SK-N-SH (cell line): ENCODE measurements at regions not wholly inside any gene's neighbourhood (a gene's known extent, or its start where the extent isn't known, plus 50 kb on each side); places are given as distances from the start of the nearest gene placed in this dataset.

Source experiments
- CTCF ChIA-PET: fragments of 300-600, 350-600 bp; formaldehyde crosslinking; extraction: SDS; loops from one replicate; lab custom pipeline; 2021; lab: Yijun Ruan, JAX
- POLR2A ChIA-PET: fragments of 350-600 bp; sonication (Branson Sonifier 250); formaldehyde crosslinking; extraction: SDS; loops from one replicate; lab custom pipeline; 2020; ENCODE audit warnings: antibody characterized with exemption, inconsistent platforms; lab: Yijun Ruan, JAX
- DNase-seq: peaks from one replicate; pipeline ENCODE4 v3.0.0; 2012
- H2AFZ ChIP-seq: fragments of 200-600 bp; sonication (generic); 2 replicates; pipeline ENCODE4 v1.8.1; 2016; ENCODE audit warnings: antibody characterized with exemption, mild to moderate bottlenecking, low read depth
- H3F3A ChIP-seq: fragments of 200-600 bp; sonication (generic); replicated peaks from 2 replicates; pipeline ENCODE3; 2016; ENCODE audit warnings: antibody characterized with exemption, mild to moderate bottlenecking; ENCODE audit not compliant: insufficient read depth
- H3K27ac ChIP-seq, 2 experiments: fragments of 200-500 bp in 1 of 2; fragments of 200-600 bp in 1 of 2; sonication (Bioruptor generic) in 1 of 2; sonication (generic), shearing (Covaris generic) in 1 of 2; 2 replicates each; pipeline versions ENCODE4 v1.5.1 to v1.6.1; 2014 to 2016; ENCODE audit warnings: low read depth in 2 of 2, inconsistent platforms in 1 of 2, low read length in 1 of 2, mild to moderate bottlenecking in 1 of 2, mixed read lengths in 1 of 2
- H3K27me3 ChIP-seq: fragments of 200-600 bp; sonication (generic), shearing (Covaris generic); 2 replicates; pipeline ENCODE4 v1.6.1; 2016; ENCODE audit warnings: mixed run types; ENCODE audit not compliant: insufficient read depth
- H3K36me3 ChIP-seq, 2 experiments: fragments of 200-500 bp in 1 of 2; fragments of 200-600 bp in 1 of 2; sonication (Bioruptor generic) in 1 of 2; sonication (generic) in 1 of 2; replicated peaks in 1 of 2; 2 replicates each; pipeline versions ENCODE3 to v1.5.1; 2014 to 2016; ENCODE audit warnings: low read length in 1 of 2, mild to moderate bottlenecking in 1 of 2; ENCODE audit not compliant: insufficient read depth in 2 of 2, control insufficient read depth in 1 of 2
- H3K4me1 ChIP-seq, 2 experiments: fragments of 200-500 bp in 1 of 2; fragments of 200-600 bp in 1 of 2; sonication (Bioruptor generic) in 1 of 2; sonication (generic), shearing (Covaris generic) in 1 of 2; 2 replicates each; pipeline versions ENCODE4 v1.5.1 to v1.6.1; 2014 to 2016; ENCODE audit warnings: low read depth in 1 of 2, low read length in 1 of 2, mixed run types in 1 of 2; ENCODE audit not compliant: insufficient read depth in 2 of 2, control insufficient read depth in 1 of 2
- H3K4me2 ChIP-seq: fragments of 200-600 bp; sonication (generic), shearing (Covaris generic); 2 replicates; pipeline ENCODE4 v1.6.1; 2017; ENCODE audit warnings: mixed run types
- H3K4me3 ChIP-seq, 2 experiments: fragments of 200-500 bp in 1 of 2; fragments of 200-600 bp in 1 of 2; sonication (Bioruptor generic) in 1 of 2; sonication (generic), shearing (Covaris generic) in 1 of 2; 2 replicates each; pipeline versions ENCODE4 v1.5.1 to v1.8.1; 2014 to 2016; ENCODE audit warnings: low read depth in 2 of 2, inconsistent platforms in 1 of 2, low read length in 1 of 2, mild to moderate bottlenecking in 1 of 2, mixed read lengths in 1 of 2, moderate library complexity in 1 of 2
- H3K79me2 ChIP-seq: fragments of 200-600 bp; sonication (generic); 2 replicates; pipeline ENCODE4 v1.8.1; 2017; ENCODE audit warnings: mild to moderate bottlenecking; ENCODE audit not compliant: insufficient read depth
- H3K9ac ChIP-seq: fragments of 200-600 bp; sonication (generic); 2 replicates; pipeline ENCODE4 v1.6.1; 2017; ENCODE audit warnings: mixed run types
- H3K9me2 ChIP-seq: fragments of 200-600 bp; sonication (generic); 2 replicates; pipeline ENCODE4 v1.6.1; 2017; ENCODE audit warnings: mixed run types
- H3K9me3 ChIP-seq: fragments of 200-600 bp; sonication (generic); 2 replicates; pipeline ENCODE4 v1.6.1; 2017; ENCODE audit warnings: mixed run types, mild to moderate bottlenecking, moderate library complexity
- H4K20me1 ChIP-seq: fragments of 200-600 bp; sonication (generic); 2 replicates; pipeline ENCODE4 v1.6.1; 2017; ENCODE audit warnings: mild to moderate bottlenecking, mixed run types; ENCODE audit not compliant: insufficient read depth
- CHD2 ChIP-seq: fragments of 150-350 bp; IDR thresholded peaks from 2 replicates; pipeline ENCODE4 v1.6.1; 2018; ENCODE audit warnings: low read length; ENCODE audit not compliant: partially characterized antibody
- ELF1 ChIP-seq: IDR thresholded peaks from 2 replicates; pipeline ENCODE4 v1.4.0; 2012
- EP300 ChIP-seq, 2 experiments: IDR thresholded peaks; 2 replicates each; pipeline versions ENCODE4 v1.4.0 to v1.6.1; 2012; ENCODE audit warnings: borderline replicate concordance in 1 of 2, low read depth in 1 of 2, low read length in 1 of 2
- EZH2phosphoT487 ChIP-seq: fragments of 200-600 bp; sonication (generic); IDR thresholded peaks from 2 replicates; pipeline ENCODE4 v1.6.1; 2017; ENCODE audit warnings: low read depth, mixed run types, mild to moderate bottlenecking, antibody characterized with exemption, moderate library complexity, borderline replicate concordance
- FOSL2 ChIP-seq: IDR thresholded peaks from 2 replicates; pipeline ENCODE4 v1.4.0; 2012; ENCODE audit warnings: low read depth, mild to moderate bottlenecking, moderate library complexity, borderline replicate concordance
- FOXJ3 ChIP-seq: sonication (generic); formaldehyde crosslinking; IDR thresholded peaks from 2 replicates; pipeline ENCODE4 v1.5.1; 2020; ENCODE audit warnings: mild to moderate bottlenecking, missing genetic modification reagents
- FOXM1 ChIP-seq: IDR thresholded peaks from 2 replicates; pipeline ENCODE4 v1.4.0; 2012; ENCODE audit warnings: low read depth, mild to moderate bottlenecking
- GATA2 ChIP-seq: sonication (generic); formaldehyde crosslinking; IDR thresholded peaks from 2 replicates; pipeline ENCODE4 v1.5.0; 2020; ENCODE audit warnings: mild to moderate bottlenecking, missing genetic modification reagents
- JUND ChIP-seq: IDR thresholded peaks from 2 replicates; pipeline ENCODE4 v1.4.0; 2012
- MEF2A ChIP-seq: IDR thresholded peaks from 2 replicates; pipeline ENCODE4 v1.4.0; 2012; ENCODE audit warnings: low read depth, borderline replicate concordance
- NFIC ChIP-seq: IDR thresholded peaks from 2 replicates; pipeline ENCODE4 v1.4.0; 2012; ENCODE audit warnings: borderline replicate concordance
- NRF1 ChIP-seq: IDR thresholded peaks from 2 replicates; pipeline ENCODE4 v1.6.1; 2012; ENCODE audit warnings: low read depth, mild to moderate bottlenecking, low read length
- POLR2AphosphoS5 ChIP-seq: IDR thresholded peaks from 2 replicates; pipeline ENCODE4 v1.6.1; 2012; ENCODE audit warnings: low read depth, low read length
- RAD21 ChIP-seq: IDR thresholded peaks from 2 replicates; pipeline ENCODE4 v1.6.1; 2012; ENCODE audit warnings: mild to moderate bottlenecking, low read length
- SIN3A ChIP-seq: IDR thresholded peaks from 2 replicates; pipeline ENCODE4 v1.6.1; 2012; ENCODE audit warnings: low read depth, mild to moderate bottlenecking, low read length, moderate library complexity, borderline replicate concordance
- SMC3 ChIP-seq: IDR thresholded peaks from 2 replicates; pipeline ENCODE4 v1.6.1; 2012; ENCODE audit warnings: low read depth, low read length, improper control_type of control experiment
- TAF1 ChIP-seq: IDR thresholded peaks from 2 replicates; pipeline ENCODE4 v1.6.1; 2012; ENCODE audit warnings: low read depth, mild to moderate bottlenecking, low read length, moderate library complexity, borderline replicate concordance
- TCF12 ChIP-seq: IDR thresholded peaks from 2 replicates; pipeline ENCODE4 v1.4.0; 2012
- YY1 ChIP-seq: IDR thresholded peaks from 2 replicates; pipeline ENCODE4 v1.4.0; 2012; ENCODE audit warnings: low read depth, mild to moderate bottlenecking
- TF ChIP-seq, protein P1 (sequence below): fragments of 150-350 bp; IDR thresholded peaks from 2 replicates; pipeline ENCODE4 v1.6.1; 2016; ENCODE audit warnings: mild to moderate bottlenecking, low read depth, low read length
- TF ChIP-seq, protein P2 (sequence below): IDR thresholded peaks from 2 replicates; pipeline ENCODE4 v1.4.0; 2012; ENCODE audit warnings: low read depth
- TF ChIP-seq, protein P3 (sequence below): fragments of 150-350 bp; IDR thresholded peaks from 2 replicates; pipeline ENCODE4 v1.6.1; 2017; ENCODE audit warnings: antibody characterized with exemption, low read length, low read depth, borderline replicate concordance
- TF ChIP-seq, protein P4 (sequence below): IDR thresholded peaks from 2 replicates; pipeline ENCODE4 v1.4.0; 2012; ENCODE audit warnings: low read depth, borderline replicate concordance
- TF ChIP-seq, protein P5 (sequence below): IDR thresholded peaks from 2 replicates; pipeline ENCODE4; 2012

DNA sequence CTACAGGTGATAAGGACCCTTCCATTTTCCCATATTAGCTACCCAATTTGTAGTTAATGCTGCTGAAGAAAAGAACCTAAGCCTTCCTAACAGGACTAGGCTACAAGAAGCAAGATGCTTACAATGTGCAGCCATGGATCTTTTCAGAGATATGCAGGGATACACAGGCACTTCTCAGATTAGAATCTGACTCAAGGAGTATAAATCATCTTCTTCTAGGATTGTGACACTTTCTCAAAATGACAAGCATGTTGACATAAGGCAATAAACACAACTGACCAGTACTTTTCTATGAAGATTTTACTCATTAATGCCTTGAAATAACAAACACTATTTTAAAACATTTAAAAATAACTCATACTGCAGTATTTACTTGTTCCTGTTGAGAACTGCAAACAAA, 127.9 kb upstream of the ACVR2A start:
- Histone ChIP-seq H3K79me2 (no peaks in the 10 kb centered on the region), H3K4me3 (no peak overlapping the region), H3F3A (no peaks in the 10 kb centered on the region), H3K4me2 (no peak overlapping the region), H4K20me1 (no peaks in the 10 kb centered on the region), H3K9ac (no peak overlapping the region), H3K4me1 (no peaks in the 10 kb centered on the region), H3K36me3 (no peaks in the 10 kb centered on the region), H3K9me2 (no peaks in the 10 kb centered on the region), H3K9me3 (no peaks in the 10 kb centered on the region), H3K27ac (no peak overlapping the region), H2AFZ (no peak overlapping the region), H3K27me3 (no peaks in the 10 kb centered on the region)
- ChIA-PET POLR2A (no interaction called here), CTCF (no interaction called here)
- TF ChIP-seq, protein P1, sequence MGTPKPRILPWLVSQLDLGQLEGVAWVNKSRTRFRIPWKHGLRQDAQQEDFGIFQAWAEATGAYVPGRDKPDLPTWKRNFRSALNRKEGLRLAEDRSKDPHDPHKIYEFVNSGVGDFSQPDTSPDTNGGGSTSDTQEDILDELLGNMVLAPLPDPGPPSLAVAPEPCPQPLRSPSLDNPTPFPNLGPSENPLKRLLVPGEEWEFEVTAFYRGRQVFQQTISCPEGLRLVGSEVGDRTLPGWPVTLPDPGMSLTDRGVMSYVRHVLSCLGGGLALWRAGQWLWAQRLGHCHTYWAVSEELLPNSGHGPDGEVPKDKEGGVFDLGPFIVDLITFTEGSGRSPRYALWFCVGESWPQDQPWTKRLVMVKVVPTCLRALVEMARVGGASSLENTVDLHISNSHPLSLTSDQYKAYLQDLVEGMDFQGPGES, result no peak
- TF ChIP-seq NFIC, result no peak
- TF ChIP-seq, protein P2, sequence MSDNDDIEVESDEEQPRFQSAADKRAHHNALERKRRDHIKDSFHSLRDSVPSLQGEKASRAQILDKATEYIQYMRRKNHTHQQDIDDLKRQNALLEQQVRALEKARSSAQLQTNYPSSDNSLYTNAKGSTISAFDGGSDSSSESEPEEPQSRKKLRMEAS, result no peak
- TF ChIP-seq GATA2, result no peak
- no peak for TF ChIP-seq SMC3
- TF ChIP-seq RAD21, result no peak
- TF ChIP-seq CHD2, result no peak
- no peak for TF ChIP-seq EZH2phosphoT487
- TF ChIP-seq FOXJ3 (CRISPR knock-in tag), result no peak
- no peak for TF ChIP-seq SIN3A
- TF ChIP-seq POLR2AphosphoS5, result no peak
- no peak for TF ChIP-seq YY1
- no peak for TF ChIP-seq TAF1
- DNase-seq, result no peak

DNA sequence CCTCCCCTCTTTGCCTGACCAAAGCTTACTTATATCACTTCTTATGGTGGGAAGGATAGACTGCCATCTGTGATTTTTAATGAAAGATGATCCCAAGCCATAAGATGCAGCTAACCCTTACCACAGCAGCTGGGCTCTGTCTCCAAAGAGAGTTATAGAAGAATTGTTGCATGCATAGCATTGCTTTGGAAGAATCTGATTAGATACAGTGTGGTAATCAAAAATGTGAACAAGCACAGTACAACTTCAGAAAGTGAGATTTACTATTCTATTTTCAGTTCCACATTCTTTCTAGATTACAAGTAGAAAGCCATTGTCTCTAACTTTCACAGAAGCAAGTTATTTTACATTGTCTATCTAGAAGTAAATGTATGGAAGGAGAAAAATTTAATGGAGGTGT, 129.0 kb upstream of the ACVR2A start:
- no peak overlapping the region for H3K4me2 ChIP-seq

More for the DNA sequence above, 129.0 kb upstream of the ACVR2A start:
- Histone ChIP-seq H3K9me2 (no peaks in the 10 kb centered on the region), H3K27me3 (no peaks in the 10 kb centered on the region), H4K20me1 (no peaks in the 10 kb centered on the region), H3K4me1 (no peaks in the 10 kb centered on the region), H3K9me3 (no peaks in the 10 kb centered on the region), H3K79me2 (no peaks in the 10 kb centered on the region), H3F3A (peaks cover 1% of the 10 kb centered on the region), H3K36me3 (no peaks in the 10 kb centered on the region), H3K27ac (no peak overlapping the region), H2AFZ (no peak overlapping the region), H3K9ac (no peak overlapping the region), H3K4me3 (no peak overlapping the region)
- TF ChIP-seq NRF1 (no peak), JUND (no peak), RAD21 (no peak), FOSL2 (no peak), TAF1 (no peak), TCF12 (no peak), MEF2A (no peak), POLR2AphosphoS5 (no peak), YY1 (no peak), SMC3 (no peak), ELF1 (no peak), FOXM1 (no peak), FOXJ3 (CRISPR knock-in tag) (no peak), SIN3A (no peak), EP300 (IDR thresholded peaks at IDR 0.05; ENCODE audit: borderline replicate concordance in 1 of 2, low read depth in 1 of 2, low read length in 1 of 2) (no peak)
- TF ChIP-seq, protein P3, sequence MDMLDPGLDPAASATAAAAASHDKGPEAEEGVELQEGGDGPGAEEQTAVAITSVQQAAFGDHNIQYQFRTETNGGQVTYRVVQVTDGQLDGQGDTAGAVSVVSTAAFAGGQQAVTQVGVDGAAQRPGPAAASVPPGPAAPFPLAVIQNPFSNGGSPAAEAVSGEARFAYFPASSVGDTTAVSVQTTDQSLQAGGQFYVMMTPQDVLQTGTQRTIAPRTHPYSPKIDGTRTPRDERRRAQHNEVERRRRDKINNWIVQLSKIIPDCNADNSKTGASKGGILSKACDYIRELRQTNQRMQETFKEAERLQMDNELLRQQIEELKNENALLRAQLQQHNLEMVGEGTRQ, result no peak
- TF ChIP-seq, protein P4, sequence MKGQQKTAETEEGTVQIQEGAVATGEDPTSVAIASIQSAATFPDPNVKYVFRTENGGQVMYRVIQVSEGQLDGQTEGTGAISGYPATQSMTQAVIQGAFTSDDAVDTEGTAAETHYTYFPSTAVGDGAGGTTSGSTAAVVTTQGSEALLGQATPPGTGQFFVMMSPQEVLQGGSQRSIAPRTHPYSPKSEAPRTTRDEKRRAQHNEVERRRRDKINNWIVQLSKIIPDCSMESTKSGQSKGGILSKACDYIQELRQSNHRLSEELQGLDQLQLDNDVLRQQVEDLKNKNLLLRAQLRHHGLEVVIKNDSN, result no peak
- TF ChIP-seq, protein P5, sequence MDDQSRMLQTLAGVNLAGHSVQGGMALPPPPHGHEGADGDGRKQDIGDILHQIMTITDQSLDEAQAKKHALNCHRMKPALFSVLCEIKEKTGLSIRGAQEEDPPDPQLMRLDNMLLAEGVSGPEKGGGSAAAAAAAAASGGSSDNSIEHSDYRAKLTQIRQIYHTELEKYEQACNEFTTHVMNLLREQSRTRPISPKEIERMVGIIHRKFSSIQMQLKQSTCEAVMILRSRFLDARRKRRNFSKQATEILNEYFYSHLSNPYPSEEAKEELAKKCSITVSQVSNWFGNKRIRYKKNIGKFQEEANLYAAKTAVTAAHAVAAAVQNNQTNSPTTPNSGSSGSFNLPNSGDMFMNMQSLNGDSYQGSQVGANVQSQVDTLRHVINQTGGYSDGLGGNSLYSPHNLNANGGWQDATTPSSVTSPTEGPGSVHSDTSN, result no peak
- CTCF ChIA-PET, result no interaction called here
- POLR2A ChIA-PET, result no interaction called here
- DNase-seq, result no peak
